ENCODE measurements at regions not wholly inside any gene's neighbourhood (a gene's known extent, or its start where the extent isn't known, plus 50 kb on each side); places are given as distances from the start of the nearest gene placed in this dataset.

DNA sequence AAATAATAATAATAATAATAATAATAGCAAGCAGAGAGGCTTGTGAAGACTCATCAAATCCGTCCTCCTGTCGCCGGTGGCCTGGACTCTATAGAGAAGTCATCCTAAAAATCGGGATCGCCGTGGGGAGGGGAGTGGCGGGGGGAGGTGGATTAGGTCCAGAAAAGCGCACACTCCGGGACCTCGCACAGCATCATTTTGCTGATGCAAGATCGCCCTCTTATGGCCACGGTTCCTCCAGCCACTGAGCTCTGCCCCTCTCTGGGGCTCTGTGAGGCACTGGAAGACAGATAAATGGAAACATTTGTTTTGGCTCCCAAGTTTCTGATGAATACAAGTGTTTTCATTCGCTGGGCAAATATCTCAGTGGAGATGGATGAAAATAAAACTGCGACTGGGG lies 612.0 kb downstream of the MATN1 start:
- TF ChIP-seq CTCF (IDR thresholded peaks at IDR 0.05; ENCODE audit: low read depth, low read length): peak; percentile 65
- Histone ChIP-seq H3K36me3 (no peaks in the 10 kb centered on the region), H3K4me3 (ENCODE audit: low read depth, low read length) (no peak overlapping the region), H3K4me1 (no peaks in the 10 kb centered on the region), H3K27me3 (no peaks in the 10 kb centered on the region), H3K9me3 (no peaks in the 10 kb centered on the region)
- peak; percentile 55 for DNase-seq

- Histone ChIP-seq H3K27me3 (no peaks in the 10 kb centered on the region), H3K9me3 (no peaks in the 10 kb centered on the region), H3K4me1 (no peaks in the 10 kb centered on the region), H3K4me3 (ENCODE audit: low read depth, low read length) (no peak overlapping the region), H3K36me3 (no peaks in the 10 kb centered on the region)
- TF ChIP-seq CTCF (IDR thresholded peaks at IDR 0.05; ENCODE audit: low read depth, low read length): no peak
- DNase-seq: no peak
These were observed 612.5 kb downstream of the MATN1 start for GRCh38 chr1:30110846-30111245.

- Histone ChIP-seq H3K4me3 (ENCODE audit: low read depth, low read length) (no peak overlapping the region; the same call in none of the 2 replicates), H3K9me3 (no peaks in the 10 kb centered on the region), H3K4me1 (no peaks in the 10 kb centered on the region), H3K27me3 (no peaks in the 10 kb centered on the region), H3K36me3 (no peaks in the 10 kb centered on the region)
- DNase-seq: peak; percentile 45
- TF ChIP-seq CTCF (IDR thresholded peaks at IDR 0.05; ENCODE audit: low read depth, low read length): no peak
These were observed 613.5 kb downstream of the MATN1 start for GRCh38 chr1:30109853-30110252.

- Histone ChIP-seq H3K36me3 (no peaks in the 10 kb centered on the region), H3K4me1 (no peaks in the 10 kb centered on the region), H3K27me3 (no peaks in the 10 kb centered on the region), H3K9me3 (no peaks in the 10 kb centered on the region), H3K4me3 (ENCODE audit: low read depth, low read length) (no peak overlapping the region)
- DNase-seq: no peak
- TF ChIP-seq CTCF (IDR thresholded peaks at IDR 0.05; ENCODE audit: low read depth, low read length): no peak
These were observed 615.2 kb downstream of the MATN1 start for GRCh38 chr1:30108186-30108585.

- Histone ChIP-seq H3K27me3 (no peaks in the 10 kb centered on the region), H3K4me1 (no peaks in the 10 kb centered on the region), H3K4me3 (ENCODE audit: low read depth, low read length) (no peak overlapping the region), H3K36me3 (no peaks in the 10 kb centered on the region), H3K9me3 (no peaks in the 10 kb centered on the region)
- DNase-seq: peak; percentile 63
- TF ChIP-seq CTCF (IDR thresholded peaks at IDR 0.05; ENCODE audit: low read depth, low read length): peak; percentile 53
These were observed 617.3 kb downstream of the MATN1 start for GRCh38 chr1:30106125-30106524.

GRCh38 chr1:30104551-30104950 lies 618.8 kb downstream of the MATN1 start:
- Histone ChIP-seq H3K4me3 (ENCODE audit: low read depth, low read length) (no peak overlapping the region), H3K4me1 (no peaks in the 10 kb centered on the region), H3K9me3 (no peaks in the 10 kb centered on the region), H3K36me3 (no peaks in the 10 kb centered on the region), H3K27me3 (no peaks in the 10 kb centered on the region)
- TF ChIP-seq CTCF (IDR thresholded peaks at IDR 0.05; ENCODE audit: low read depth, low read length): no peak
- no peak for DNase-seq
